ENCODE measurements at regions not wholly inside any gene's neighbourhood (a gene's known extent, or its start where the extent isn't known, plus 50 kb on each side); places are given as distances from the start of the nearest gene placed in this dataset.

DNA sequence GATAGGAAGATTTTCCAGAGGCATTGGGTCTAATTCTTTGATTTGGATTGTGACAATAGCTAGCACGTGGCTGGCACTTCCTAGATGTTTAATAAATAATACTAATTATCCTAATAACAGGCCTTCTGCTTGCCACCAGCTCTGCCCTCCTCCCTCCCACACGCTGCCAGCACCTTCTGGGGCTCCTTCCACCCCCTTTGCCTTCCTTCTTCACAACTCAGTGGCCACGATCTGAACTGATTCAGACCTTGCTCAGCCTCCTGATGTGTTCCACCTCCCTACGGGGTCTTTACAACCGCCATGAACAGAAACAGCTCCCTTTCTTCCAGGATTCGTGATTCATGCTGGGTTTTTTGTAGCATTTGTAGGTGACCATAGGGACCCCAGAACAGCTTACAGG lies 310.3 kb upstream of the HS6ST1 start:
- DNase-seq (ENCODE audit: low read depth in 3 of 3): no peak

DNA sequence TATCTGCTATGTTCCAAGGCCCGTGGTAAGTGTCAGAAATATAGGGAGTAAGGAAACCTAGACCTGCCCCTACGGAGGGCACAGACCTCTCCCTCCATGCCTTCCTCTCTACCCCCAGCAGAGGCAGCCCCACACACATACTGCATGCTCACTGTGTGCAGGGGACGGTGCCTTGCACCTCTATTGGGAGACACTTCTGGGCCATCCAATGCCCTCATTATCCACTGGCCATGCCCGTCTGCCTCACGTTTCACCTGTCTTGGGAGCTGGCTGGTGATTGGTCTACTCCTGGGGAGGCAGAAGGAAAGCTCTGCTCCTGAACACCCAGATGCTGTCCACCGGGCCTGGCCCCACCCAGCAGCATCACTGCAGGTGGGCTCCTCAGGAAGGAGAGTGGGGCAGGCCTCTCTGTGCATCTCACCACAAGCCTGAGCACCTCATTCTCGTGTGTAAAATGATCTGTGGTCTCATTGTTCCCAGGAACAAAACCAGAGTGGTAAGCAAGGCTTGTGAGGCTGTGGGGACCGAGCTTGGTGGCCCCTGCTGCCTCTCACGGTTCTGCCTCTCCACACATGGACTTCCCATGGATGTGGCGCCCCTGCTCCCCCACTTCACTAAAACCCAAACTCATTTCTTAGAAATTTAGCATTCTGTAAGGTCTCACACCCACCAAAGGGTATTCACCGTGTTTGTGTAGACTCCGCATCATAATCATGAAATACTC lies 312.5 kb upstream of the HS6ST1 start:
- no peak for DNase-seq (ENCODE audit: low read depth in 3 of 3)

DNA sequence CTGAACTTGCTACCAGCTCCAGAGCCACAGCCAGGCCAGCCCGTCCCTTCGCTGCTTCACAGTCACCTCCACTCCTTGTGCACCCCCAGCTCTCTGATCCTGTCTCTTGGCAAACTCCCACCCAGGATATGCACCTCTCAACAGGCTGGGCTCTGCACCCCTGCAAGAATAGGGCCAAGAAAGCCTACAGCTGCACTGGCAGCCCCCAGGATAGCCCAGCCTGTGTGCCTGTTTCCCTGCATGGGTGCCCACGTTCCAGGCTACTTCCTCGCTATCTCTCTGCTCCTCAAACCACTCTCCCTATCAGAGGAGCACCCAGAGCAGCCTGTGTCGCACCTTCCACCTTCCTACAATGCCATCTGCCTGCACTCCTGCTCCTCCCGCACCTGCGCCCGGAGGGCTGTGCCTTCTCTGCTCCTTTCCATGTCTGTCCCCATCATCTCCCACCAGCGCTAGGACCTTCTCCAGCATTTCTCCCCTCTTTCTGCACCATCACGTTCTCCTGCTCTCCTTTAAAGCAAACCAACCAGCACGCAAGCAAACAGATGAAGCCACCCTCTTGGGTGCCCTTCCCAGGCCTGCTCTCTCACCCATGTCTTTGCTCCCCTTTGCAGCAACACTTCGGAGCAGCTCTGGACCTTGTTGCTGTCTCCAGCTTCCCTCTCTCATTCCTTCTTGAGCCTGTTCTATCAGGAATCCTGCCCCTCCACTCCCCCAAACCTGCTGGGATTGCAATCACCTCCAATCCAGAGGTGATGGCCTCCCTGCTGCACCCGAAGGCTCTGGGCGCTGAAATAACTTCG lies 313.2 kb upstream of the HS6ST1 start:
- DNase-seq (ENCODE audit: low read depth in 3 of 3): no peak

DNA sequence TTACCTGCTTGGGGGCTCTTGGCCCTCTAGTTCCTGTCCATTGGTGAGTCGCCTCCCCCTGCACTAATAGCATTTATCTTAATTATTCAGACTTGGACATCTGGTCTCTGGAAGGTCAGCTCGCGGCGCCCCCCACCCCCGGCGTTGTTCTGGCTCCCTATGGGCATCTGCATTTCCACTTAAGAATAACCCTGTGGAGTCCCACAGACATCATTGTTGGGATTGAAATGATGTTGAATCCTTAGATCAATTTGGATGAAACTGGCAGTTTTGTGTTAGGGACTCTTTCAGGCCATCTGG lies 313.8 kb upstream of the HS6ST1 start:
- DNase-seq (ENCODE audit: low read depth in 3 of 3): no peak

DNA sequence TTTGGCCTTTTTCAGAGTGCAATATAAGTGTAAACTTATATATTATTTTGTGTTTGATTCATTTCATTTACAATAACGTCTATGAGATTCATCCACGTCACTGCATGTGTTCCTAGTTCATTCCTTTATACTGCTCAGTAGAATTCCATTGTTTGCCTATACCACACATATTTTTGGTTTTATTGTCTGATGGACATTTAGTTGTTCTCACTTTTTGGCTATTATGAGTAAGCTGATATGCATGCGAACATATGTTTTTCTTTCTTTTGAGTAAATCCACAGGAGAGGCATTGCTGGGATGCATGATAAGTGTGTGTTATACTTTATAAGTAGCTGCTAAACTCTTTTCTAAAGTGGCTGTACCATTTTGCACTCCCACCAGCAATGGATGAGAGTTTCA lies 314.8 kb upstream of the HS6ST1 start:
- DNase-seq (ENCODE audit: low read depth in 3 of 3): no peak

DNA sequence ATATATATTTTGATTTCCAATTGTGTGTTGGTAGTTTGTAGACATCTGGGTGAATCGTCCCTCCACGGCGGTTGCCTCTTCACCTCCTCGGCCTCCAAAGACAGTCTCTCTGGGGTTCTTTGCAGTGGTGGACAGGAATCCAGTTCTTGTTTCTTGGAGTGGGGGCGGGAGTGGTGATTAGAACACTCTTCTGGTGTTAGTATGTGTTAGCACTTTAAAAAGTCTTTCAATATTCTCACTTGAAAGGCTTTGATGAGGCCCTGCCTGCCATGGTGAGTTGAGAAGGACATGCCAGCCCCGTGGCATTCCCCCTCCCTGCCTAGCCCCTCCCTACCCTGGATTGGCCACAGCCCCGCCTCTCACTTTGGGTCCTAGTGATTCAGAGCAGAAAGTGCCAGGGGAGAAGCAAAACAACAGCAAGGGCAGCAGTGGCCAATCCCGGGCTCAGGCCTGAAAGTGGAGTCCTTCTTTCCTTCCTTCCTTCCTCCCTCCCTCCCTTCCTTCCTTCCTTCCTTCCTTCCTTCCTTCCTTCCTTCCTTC lies 316.8 kb upstream of the HS6ST1 start:
- no peak for DNase-seq (ENCODE audit: low read depth in 3 of 3)

DNA sequence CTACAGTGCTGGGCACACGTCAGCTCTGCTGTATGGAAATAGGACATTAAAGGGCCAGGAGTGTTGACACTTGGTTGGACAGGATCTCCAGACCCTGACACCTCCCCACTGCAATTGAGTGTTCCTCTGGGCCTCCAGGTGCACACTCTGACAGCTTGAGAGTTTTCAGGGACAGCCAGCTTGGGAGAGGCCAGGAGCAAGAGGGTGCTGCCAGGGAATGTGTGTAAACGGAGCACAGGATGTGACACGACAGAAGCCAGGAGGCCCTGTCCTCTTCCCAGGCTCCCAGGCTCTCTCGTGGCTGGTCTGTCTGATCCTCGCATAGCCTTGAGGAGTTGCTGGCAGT lies 318.1 kb upstream of the HS6ST1 start:
- no peak for DNase-seq (ENCODE audit: low read depth in 3 of 3)

DNA sequence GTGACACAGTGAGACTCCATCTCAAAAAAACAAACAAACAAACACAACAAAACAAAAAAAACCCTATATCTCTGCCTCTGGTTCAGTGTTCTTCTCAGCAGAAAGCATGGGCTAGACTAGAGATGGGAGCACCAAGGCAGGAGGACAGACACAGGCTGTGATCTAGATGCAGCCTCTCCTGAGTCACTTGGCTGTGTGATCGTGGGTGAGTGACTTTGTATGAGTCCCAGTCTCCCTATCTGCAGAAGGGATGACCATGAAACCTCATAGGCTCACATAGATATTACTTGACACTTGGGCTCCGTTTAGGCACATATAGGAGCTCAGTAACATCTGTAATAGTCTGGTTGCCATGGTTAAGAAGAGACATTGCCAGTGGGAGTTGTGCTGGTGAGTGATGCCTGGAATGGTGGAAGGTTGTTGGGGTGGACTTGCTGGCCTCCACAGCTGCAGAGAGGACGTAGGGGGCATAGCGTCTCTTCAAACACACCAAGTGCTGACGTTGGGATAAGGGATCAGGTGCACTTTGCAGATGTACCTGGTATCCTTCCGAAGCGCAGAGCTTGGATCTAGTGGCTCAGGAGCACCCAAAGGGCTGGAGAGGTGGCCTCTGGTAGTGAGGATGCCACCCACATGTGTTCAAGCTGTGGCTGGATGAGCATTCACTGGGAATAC lies 318.9 kb upstream of the HS6ST1 start:
- DNase-seq (ENCODE audit: low read depth in 3 of 3): no peak

DNA sequence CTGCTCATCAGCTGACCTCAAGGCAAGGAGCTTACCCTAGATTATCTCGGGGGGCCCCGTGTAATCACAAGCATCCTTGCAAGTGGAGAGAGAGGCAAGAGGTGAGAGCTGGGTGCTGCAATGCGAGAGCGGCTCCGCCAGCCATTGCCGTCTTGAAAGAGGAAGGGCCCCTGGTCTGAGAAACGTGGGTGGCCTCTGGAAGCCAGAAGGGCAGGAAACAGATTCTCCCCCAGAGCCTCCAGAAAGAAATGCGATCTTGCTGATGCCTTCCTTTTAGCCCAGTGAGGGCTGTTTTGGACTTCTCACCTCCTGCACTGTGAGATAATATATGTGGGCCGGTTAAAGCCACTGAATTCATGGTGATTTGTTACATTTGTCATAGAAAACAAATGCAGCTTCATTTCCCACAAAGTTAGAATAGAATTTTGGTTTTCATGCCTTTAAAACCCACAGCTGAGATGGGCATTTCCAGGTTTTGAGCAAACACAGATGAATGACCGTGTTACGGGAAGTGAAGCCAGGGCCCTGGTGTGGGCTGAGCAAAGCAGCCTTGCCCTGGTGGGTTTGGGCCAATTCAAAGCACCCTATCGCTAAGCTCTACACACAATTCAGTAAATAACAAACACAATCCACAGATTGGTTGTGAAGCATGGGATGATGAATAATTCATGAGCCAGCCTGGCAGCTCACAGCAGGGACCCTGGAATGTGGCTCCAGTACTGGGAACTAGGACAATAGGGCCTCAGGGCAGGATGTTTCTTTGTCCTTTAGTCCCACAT lies 319.9 kb upstream of the HS6ST1 start:
- DNase-seq (ENCODE audit: low read depth in 3 of 3): no peak

DNA sequence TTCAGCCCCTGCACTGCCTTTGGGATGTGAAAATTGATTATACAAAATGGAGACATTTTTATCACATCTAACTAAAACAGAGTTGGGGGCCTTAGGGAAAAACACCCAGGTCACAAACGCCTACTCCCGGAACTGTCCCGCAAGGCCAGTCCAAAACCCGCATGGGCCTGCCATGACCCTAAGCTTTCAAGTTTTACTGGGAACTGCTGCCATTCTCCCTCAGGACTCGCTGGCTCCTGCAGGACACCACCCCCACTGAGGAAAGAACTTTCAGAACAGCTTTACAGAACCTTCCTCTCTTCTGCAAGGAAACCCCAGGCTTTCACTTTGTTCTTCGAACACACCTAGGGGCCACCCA lies 320.4 kb upstream of the HS6ST1 start:
- no peak for DNase-seq (ENCODE audit: low read depth in 3 of 3)

DNA sequence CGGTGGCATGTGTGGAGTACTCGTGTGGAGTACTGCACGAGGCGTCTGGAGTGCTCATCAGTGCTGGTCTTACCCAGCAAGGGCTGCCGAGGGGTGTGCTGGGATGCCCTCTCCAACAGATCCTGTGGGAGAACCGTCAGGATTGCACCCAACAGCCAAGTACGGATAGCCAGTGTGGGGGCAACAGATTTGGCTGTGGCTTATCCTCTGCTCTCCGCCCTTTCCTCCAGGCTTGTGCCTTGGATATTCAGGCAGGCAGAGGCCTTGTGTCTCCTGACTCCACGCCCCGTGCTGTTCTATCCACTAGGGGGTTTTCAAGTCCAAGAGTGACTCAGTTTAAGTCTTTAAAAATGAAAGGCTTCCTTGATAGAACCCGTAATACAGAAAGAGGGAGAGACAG lies 321.0 kb upstream of the HS6ST1 start:
- DNase-seq (ENCODE audit: low read depth in 3 of 3): no peak

DNA sequence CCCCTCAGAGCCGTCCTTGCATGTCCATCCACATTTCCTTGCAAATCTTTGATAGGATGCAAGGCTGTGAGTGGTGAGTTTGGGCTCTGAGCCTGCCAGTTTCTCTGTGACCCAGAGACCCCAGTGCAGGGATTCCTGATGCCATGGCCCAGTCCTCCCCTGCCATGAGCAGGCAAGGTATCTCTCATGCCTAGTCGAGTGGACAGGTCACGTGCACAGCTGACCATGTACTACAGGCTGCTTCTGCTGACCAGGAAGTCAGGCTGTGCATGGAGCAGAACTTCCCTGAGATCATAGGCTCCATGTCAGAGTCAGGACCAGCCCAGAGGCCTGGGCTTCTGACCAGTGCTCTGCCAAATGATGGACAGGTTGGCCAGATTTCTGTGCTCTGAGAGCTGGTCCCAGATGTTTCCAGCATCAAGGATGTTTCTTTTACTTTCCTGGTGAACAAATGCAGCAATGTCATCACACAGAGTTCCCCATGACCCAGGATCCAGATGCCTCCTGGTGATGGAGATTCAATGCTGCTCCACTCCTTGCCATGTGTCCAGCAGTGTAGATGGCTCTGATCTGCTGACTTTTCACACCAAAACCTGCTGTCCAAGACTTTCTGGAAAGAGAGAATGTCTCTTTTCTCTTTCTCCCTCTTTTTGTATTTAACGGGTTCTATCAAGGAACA lies 321.6 kb upstream of the HS6ST1 start:
- no peak for DNase-seq (ENCODE audit: low read depth in 3 of 3)

DNA sequence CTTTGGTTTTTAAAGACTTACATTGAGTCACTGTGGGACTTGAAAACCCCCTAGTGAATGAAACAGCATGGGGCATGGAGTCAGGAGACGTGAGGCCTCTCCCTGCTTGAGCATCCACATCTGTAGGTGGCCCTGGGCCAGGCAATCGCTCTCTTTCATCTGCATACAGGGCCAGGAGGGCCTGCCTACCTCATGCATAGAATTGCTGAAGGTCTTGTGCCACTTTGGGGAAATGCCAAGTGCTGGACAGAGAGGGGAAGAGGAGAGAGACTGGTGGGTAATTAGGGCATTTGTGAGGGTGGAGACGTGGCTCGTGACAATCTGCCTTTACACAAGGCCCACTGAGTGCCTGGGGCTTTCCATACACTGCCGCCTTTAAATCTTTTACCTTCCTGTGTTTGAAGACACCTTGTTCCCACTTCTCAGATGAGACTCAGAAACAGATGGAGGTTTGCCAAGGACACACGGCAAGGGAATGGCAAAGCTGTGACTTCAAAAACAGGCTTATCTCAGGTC lies 322.2 kb upstream of the HS6ST1 start:
- no peak for DNase-seq (ENCODE audit: low read depth in 3 of 3)

DNA sequence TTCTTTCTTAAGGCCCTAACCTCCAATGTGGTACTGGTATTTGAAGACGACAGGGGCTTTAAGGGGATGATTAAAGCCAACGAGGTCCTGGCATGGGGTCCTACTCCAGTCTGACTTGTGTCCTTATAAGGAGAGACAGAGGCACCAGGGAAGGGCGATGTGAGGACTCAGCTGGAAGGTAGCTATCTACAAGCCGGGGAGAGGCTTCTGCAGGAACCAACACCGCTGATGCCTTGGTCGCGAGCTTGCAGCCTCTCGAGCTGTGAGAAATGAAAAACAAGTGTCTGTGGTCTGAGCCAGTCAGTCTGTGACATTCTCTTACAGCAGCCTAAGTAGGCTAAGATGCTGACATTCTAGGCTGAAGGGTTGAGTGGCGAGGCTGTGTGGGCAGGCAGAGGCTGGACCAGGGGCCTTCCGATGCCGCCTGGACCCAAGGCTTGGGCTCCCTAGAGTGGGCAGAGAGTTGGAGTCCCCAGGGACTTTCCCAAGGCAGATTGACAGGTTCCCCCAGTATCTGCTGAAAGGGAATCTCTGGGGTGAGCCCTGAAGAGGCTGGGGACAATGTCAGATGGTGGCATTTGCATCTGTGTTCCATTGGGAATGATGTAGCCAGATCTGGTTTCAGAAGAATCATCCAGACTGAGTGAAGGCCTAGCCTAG lies 322.9 kb upstream of the HS6ST1 start:
- DNase-seq (ENCODE audit: low read depth in 3 of 3): no peak

DNA sequence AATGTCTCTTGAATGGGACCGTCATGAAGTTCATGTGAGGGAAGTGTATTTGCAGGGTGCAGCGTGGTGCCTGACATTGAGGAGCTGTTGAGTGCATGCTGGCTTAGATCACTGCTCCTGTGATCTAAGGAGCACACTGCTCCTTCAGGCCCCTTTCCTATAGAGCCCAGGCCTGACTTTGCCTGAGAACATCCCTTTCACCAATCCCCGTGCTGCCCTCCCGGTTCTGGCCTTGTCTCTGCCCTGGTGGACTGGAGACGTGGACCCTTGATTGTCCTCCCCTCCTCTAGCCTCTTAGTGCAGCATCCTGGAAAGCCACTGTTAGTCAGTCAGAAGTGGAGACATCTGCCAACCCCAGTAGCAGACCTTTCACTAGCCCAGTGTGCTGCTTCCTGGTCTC lies 323.6 kb upstream of the HS6ST1 start:
- DNase-seq (ENCODE audit: low read depth in 3 of 3): no peak

DNA sequence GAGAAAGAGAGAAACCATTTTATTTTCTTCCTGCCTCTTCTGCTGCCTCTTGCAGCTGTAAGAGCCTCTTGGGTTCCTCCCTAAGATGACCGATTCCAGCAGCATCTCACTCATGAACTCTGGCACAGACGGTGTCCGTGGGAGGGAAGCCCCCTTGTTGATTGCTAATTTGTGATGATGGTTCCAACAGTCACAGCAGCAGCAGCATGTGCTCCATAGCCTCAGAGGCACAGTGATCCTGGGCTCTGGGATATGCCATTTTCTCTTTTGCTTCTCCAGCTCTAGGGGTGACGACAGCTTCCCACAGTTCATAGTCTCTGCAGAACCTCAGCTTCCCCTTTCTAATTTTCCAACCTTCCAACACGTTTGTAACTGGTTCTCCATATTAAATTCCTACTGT lies 324.2 kb upstream of the HS6ST1 start:
- DNase-seq (ENCODE audit: low read depth in 3 of 3): no peak

DNA sequence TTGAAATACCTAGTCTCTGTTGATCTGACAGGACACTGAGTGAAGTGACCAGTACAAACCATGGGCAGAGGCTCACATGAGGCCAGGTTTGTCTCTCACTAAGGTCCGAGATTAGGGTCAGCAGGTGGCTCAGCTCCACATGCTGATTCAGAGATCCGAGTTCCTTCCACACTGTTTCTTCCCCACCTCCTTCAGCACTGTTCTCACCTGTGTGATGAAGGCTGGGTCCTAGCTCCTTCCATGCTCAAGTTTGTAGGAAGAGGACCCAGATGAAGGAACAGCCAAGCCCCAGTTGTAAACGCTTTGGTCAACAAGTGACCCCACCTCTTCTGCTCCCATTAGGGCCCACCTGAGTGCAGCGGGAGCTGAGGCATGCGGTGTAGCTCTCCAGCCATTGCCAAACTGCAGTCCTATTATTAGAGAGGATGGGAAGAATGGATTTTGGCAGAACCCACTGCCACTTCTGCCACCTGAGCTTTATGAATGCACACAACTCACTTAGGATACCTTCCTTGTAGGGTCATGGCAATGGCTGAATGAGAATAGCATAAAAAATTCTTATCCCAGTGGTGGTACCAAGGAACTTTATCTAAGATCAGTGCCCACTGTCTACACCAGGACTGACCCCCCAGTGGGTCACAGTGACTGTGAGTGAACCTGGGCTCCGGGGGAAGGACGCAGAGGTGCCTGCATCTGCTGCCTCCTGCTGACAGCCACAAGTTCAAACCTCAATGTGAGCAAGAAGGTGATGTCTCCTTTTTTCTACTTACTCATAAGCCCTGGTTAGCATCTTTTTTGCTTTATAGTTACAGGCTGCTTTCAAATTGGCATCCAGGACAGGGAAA lies 324.8 kb upstream of the HS6ST1 start:
- DNase-seq (ENCODE audit: low read depth in 3 of 3): no peak

DNA sequence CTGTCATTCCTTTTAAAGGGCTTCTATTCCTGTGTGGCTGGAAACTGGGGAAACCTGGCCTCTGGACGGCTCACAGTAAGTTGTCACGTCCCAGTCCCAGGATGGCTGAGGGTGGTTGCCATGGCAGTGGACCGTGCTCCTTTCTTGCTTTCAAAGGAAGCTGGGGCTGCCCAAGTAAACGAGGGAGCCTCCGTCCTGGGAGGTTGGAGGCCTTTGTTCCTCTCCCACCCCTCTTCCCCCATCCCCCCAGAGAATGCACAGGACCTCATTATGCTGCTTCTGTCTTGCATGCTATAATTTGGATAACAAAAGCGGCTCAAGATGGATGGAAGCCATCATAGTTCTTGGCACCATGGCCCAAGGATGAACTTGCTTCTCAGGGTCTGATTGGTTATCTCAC lies 325.5 kb upstream of the HS6ST1 start:
- no peak for DNase-seq (ENCODE audit: low read depth in 3 of 3)

DNA sequence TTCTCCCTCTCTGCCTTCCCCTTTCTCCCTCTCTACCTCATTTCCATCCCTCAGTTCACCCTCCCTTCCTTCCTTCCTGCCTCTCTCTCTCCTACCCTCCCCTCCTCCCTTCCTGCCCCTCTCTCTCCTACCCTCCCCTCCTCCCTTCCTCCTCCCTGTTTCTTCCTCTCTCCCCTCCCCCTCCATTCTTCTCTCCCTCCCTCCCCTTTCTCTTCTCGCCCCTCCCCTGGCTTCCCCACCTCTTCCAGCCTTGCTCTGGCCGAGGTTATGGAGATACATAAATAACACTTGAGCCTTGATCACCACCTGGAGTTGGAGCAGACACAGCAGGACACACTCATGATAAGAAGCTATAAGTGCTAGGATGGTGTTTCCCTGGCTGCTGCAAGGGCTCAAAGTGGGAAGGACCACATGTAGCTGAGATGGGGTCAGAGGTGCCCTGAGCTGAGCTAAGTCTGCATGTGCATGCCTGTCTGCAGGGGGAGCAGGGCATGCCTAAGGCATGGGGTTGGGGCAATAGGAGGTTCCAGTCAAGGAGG lies 326.1 kb upstream of the HS6ST1 start:
- DNase-seq (ENCODE audit: low read depth in 3 of 3): no peak

DNA sequence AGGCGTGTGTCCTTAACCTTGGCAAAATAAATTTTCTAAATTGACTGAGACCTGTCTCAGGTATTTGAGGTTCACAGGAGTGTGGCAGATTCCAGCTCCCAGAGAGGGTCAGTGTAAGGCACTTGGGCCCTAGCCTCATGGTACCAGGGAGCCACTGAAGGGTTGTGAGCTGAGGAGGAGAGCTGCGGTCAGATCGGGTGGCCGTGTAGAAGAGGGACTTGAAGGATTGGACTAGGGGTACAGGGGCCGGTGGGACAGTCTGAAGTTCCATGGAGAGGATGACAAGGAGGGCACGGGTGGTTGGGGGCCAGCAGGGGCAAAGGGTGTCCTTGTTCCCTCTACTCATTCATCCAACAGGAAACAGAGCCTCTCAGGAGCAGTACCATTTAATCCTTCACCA lies 327.0 kb upstream of the HS6ST1 start:
- DNase-seq (ENCODE audit: low read depth in 3 of 3): no peak
